IMR-90 (cell line): ENCODE measurements at regions not wholly inside any gene's neighbourhood (a gene's known extent, or its start where the extent isn't known, plus 50 kb on each side); places are given as distances from the start of the nearest gene placed in this dataset.

Experiments
- ATAC-seq: fragments of 200-7000 bp; cut with Tn5 transposase; 2 replicates; pipeline ENCODE4 v1.9.1; 2020; ENCODE audit warnings: low read depth, mild to moderate bottlenecking, moderate library complexity
- BruUV-seq: library from RNA; stranded (reverse); fragments of 400-500 nt; replicated peaks from 2 replicates; lab custom pipeline; 2021; lab: Mats Ljungman, UMichigan
- CTCF ChIA-PET: fragments of 300-600 bp; formaldehyde crosslinking; extraction: SDS; loops from one replicate; lab custom pipeline; 2021; ENCODE audit warnings: antibody characterized with exemption; lab: Yijun Ruan, JAX
- POLR2A ChIA-PET: fragments of 300-600 bp; sonication (Branson Sonifier 250); formaldehyde crosslinking; loops from one replicate; lab custom pipeline; 2022; ENCODE audit warnings: antibody characterized with exemption; ENCODE audit not compliant: unreplicated experiment; lab: Charles Lee
- DNase-seq: peaks from one replicate; pipeline ENCODE4 v3.0.0; 2013
- H2AFZ ChIP-seq: replicated peaks from 2 replicates; pipeline ENCODE3; 2013; ENCODE audit warnings: low read length, mild to moderate bottlenecking; ENCODE audit not compliant: poor library complexity
- H2AK5ac ChIP-seq: 2 replicates; pipeline ENCODE4 v1.6.1; 2013; ENCODE audit warnings: low read depth, low read length, inconsistent platforms
- H2AK9ac ChIP-seq: replicated peaks from 2 replicates; pipeline ENCODE3; 2013; ENCODE audit warnings: mild to moderate bottlenecking, low read depth, low read length, moderate library complexity; ENCODE audit not compliant: poor library complexity
- H2BK120ac ChIP-seq: 2 replicates; pipeline ENCODE4 v1.6.1; 2013; ENCODE audit warnings: low read depth, low read length, inconsistent platforms
- H2BK15ac ChIP-seq: 3 replicates; pipeline ENCODE4 v1.6.1; 2013; ENCODE audit warnings: low read depth, low read length, inconsistent platforms
- H2BK20ac ChIP-seq: 2 replicates; pipeline ENCODE4 v1.6.1; 2013; ENCODE audit warnings: low read depth, mild to moderate bottlenecking, inconsistent platforms, low read length, moderate library complexity
- H2BK5ac ChIP-seq: 2 replicates; pipeline ENCODE4 v1.6.1; 2013; ENCODE audit warnings: mild to moderate bottlenecking, low read depth, low read length, inconsistent platforms; ENCODE audit not compliant: poor library complexity, severe bottlenecking
- H3K14ac ChIP-seq: replicated peaks from 2 replicates; pipeline ENCODE4 v1.6.1; 2013; ENCODE audit warnings: low read depth, low read length, inconsistent platforms
- H3K18ac ChIP-seq: 2 replicates; pipeline ENCODE4 v1.6.1; 2013; ENCODE audit warnings: low read depth, low read length, control low read depth
- H3K23ac ChIP-seq: 2 replicates; pipeline ENCODE4 v1.6.1; 2013; ENCODE audit warnings: low read depth, low read length, inconsistent platforms
- H3K27ac ChIP-seq: 2 replicates; pipeline ENCODE4 v1.5.1; 2013; ENCODE audit warnings: mild to moderate bottlenecking, control low read depth, low read length; ENCODE audit not compliant: insufficient read depth
- H3K27me3 ChIP-seq: 2 replicates; pipeline ENCODE4 v1.6.1; 2013; ENCODE audit warnings: low read length; ENCODE audit not compliant: control insufficient read depth, insufficient read depth
- H3K36me3 ChIP-seq: 2 replicates; pipeline ENCODE4 v1.6.1; 2013; ENCODE audit warnings: low read length, mixed read lengths; ENCODE audit not compliant: control insufficient read depth, insufficient read depth
- H3K4ac ChIP-seq: 2 replicates; pipeline ENCODE4 v1.6.1; 2013; ENCODE audit warnings: low read depth, low read length, inconsistent platforms
- H3K4me1 ChIP-seq: 2 replicates; pipeline ENCODE4 v1.6.1; 2013; ENCODE audit warnings: low read length, mixed read lengths; ENCODE audit not compliant: control insufficient read depth, insufficient read depth
- H3K4me2 ChIP-seq: 2 replicates; pipeline ENCODE4 v1.6.1; 2013; ENCODE audit warnings: low read depth, mild to moderate bottlenecking, control low read depth, low read length, moderate library complexity
- H3K4me3 ChIP-seq: 2 replicates; pipeline ENCODE4 v1.5.1; 2013; ENCODE audit warnings: low read depth, mild to moderate bottlenecking, control low read depth, low read length, moderate library complexity; ENCODE audit not compliant: insufficient read depth
- H3K56ac ChIP-seq: 2 replicates; pipeline ENCODE4 v1.6.1; 2013; ENCODE audit warnings: low read length, inconsistent platforms; ENCODE audit not compliant: insufficient read depth; ENCODE audit errors: extremely low read depth
- H3K79me1 ChIP-seq, 2 experiments: 2 replicates each; pipeline ENCODE4 v1.6.1; 2013; ENCODE audit warnings: low read length in 2 of 2, inconsistent platforms in 1 of 2, low read depth in 1 of 2
- H3K9ac ChIP-seq: 2 replicates; pipeline ENCODE4 v1.6.1; 2013; ENCODE audit warnings: low read depth, low read length, control low read depth
- H3K9me1 ChIP-seq: 2 replicates; pipeline ENCODE4 v1.6.1; 2013; ENCODE audit warnings: low read length, inconsistent platforms; ENCODE audit not compliant: insufficient read depth
- H3K9me3 ChIP-seq: 2 replicates; pipeline ENCODE4 v1.6.1; 2013; ENCODE audit warnings: low read length; ENCODE audit not compliant: control insufficient read depth, insufficient read depth
- H4K20me1 ChIP-seq: 2 replicates; pipeline ENCODE4 v1.6.1; 2013; ENCODE audit warnings: low read length, inconsistent platforms; ENCODE audit not compliant: insufficient read depth
- H4K5ac ChIP-seq: 2 replicates; pipeline ENCODE4 v1.6.1; 2013; ENCODE audit warnings: mild to moderate bottlenecking, low read depth, low read length, control low read depth
- H4K8ac ChIP-seq, 2 experiments: 2 replicates each; pipeline ENCODE4 v1.6.1; 2013; ENCODE audit warnings: low read depth in 2 of 2, low read length in 2 of 2, control low read depth in 1 of 2, inconsistent platforms in 1 of 2
- H4K91ac ChIP-seq: 2 replicates; pipeline ENCODE4 v1.6.1; 2013; ENCODE audit warnings: low read depth, low read length, inconsistent platforms; ENCODE audit not compliant: insufficient read depth
- BHLHE40 ChIP-seq: fragments of 150-350 bp; IDR thresholded peaks from 2 replicates; pipeline ENCODE4 v1.6.1; 2016; ENCODE audit warnings: mild to moderate bottlenecking, low read depth, low read length
- CEBPB ChIP-seq: IDR thresholded peaks from 2 replicates; pipeline ENCODE4 v1.6.1; 2012; ENCODE audit warnings: low read depth, low read length, improper control_type of control experiment
- CHD1 ChIP-seq: IDR thresholded peaks from 2 replicates; pipeline ENCODE4 v1.6.1; 2012; ENCODE audit warnings: low read depth, low read length, improper control_type of control experiment
- CTCF ChIP-seq: conservative IDR thresholded peaks from 2 replicates; pipeline ENCODE4 v1.5.1; 2012; ENCODE audit warnings: mild to moderate bottlenecking, low read depth, low read length, improper control_type of control experiment
- ELK1 ChIP-seq: fragments of 150-350 bp; IDR thresholded peaks from 2 replicates; pipeline ENCODE4 v1.6.1; 2016; ENCODE audit warnings: low read depth, mild to moderate bottlenecking, low read length, moderate library complexity, borderline replicate concordance
- FOS ChIP-seq: fragments of 150-350 bp; IDR thresholded peaks from 2 replicates; pipeline ENCODE4 v1.6.1; 2016; ENCODE audit warnings: low read depth, low read length
- MAFK ChIP-seq: IDR thresholded peaks from 2 replicates; pipeline ENCODE4 v1.6.1; 2012; ENCODE audit warnings: low read depth, low read length, improper control_type of control experiment
- MAZ ChIP-seq: IDR thresholded peaks from 2 replicates; pipeline ENCODE4 v1.6.1; 2012; ENCODE audit warnings: low read depth, mild to moderate bottlenecking, low read length, improper control_type of control experiment, moderate library complexity, borderline replicate concordance
- MXI1 ChIP-seq: IDR thresholded peaks from 2 replicates; pipeline ENCODE4 v1.6.1; 2012; ENCODE audit warnings: low read depth, mild to moderate bottlenecking, low read length, moderate library complexity, borderline replicate concordance
- NFE2L2 ChIP-seq: fragments of 150-350 bp; IDR thresholded peaks from 2 replicates; pipeline ENCODE4 v1.6.1; 2016; ENCODE audit warnings: low read depth, mild to moderate bottlenecking, low read length
- POLR2A ChIP-seq: IDR thresholded peaks from 2 replicates; pipeline ENCODE4 v1.6.1; 2012; ENCODE audit warnings: mild to moderate bottlenecking, low read depth, low read length
- RAD21 ChIP-seq: IDR thresholded peaks from 2 replicates; pipeline ENCODE4 v1.6.1; 2012; ENCODE audit warnings: low read length, improper control_type of control experiment
- RCOR1 ChIP-seq: IDR thresholded peaks from 2 replicates; pipeline ENCODE4 v1.6.1; 2012; ENCODE audit warnings: mild to moderate bottlenecking, low read length, improper control_type of control experiment; ENCODE audit not compliant: insufficient replicate concordance
- RFX5 ChIP-seq: IDR thresholded peaks from 2 replicates; pipeline ENCODE4 v1.8.0; 2012; ENCODE audit warnings: low read depth, mild to moderate bottlenecking, low read length, moderate library complexity
- SMC3 ChIP-seq: fragments of 150-350 bp; IDR thresholded peaks from 2 replicates; pipeline ENCODE4 v1.6.1; 2016; ENCODE audit warnings: low read depth, mild to moderate bottlenecking, antibody characterized with exemption, low read length, moderate library complexity
- USF2 ChIP-seq: fragments of 150-350 bp; IDR thresholded peaks from 2 replicates; pipeline ENCODE4 v1.6.1; 2017; ENCODE audit warnings: mild to moderate bottlenecking, antibody characterized with exemption, low read length, low read depth
- WGBS, 2 experiments: methylation state at CpG; one replicate each; pipeline versions ENCODE4 v1.1.5 to v1.1.7; 2013; ENCODE audit warnings: missing lambda C conversion rate in 2 of 2; ENCODE audit not compliant: insufficient read length in 1 of 2; ENCODE audit errors: extremely low coverage in 2 of 2; 5-methylcytosine and 5-hydroxymethylcytosine counted together
- dilution Hi-C: fragments of 300-500 bp; cut with HindIII; formaldehyde crosslinking; loops from one replicate; pipeline ENCODE4 v1.14.3; 2018; ENCODE audit warnings: low sequenced_read_pairs; ENCODE audit not compliant: unreplicated experiment
- in situ Hi-C: fragments of 300-500 bp; cut with MboI; formaldehyde crosslinking; loops from 3 replicates; pipeline ENCODE4 v1.14.3; 2019; ENCODE audit warnings: low sequenced_read_pairs, inconsistent platforms, mixed read lengths
- intact Hi-C: fragments of 100-400 bp; cut with micrococcal nuclease; formaldehyde crosslinking; loops from 2 replicates; pipeline ENCODE4 v1.10.0; 2022

- no peaks in the 10 kb centered on the region for H3K79me1 ChIP-seq
- H2BK5ac ChIP-seq = no peak overlapping the region
- no peak overlapping the region for H2BK15ac ChIP-seq
- ChIA-PET CTCF (no interaction called here), POLR2A (no interaction called here)
- dilution Hi-C loops (no loop called here), intact Hi-C loops (no loop called here), in situ Hi-C loops (no loop called here)
- H3K9me1 ChIP-seq = no peaks in the 10 kb centered on the region
- H4K91ac ChIP-seq = no peak overlapping the region
- no peak overlapping the region for H2AK5ac ChIP-seq
- no CpG with 5 or more reads among the region's 3 CpGs for WGBS, 2 experiments
- BruUV-seq = no TSS peak
- no peak overlapping the region for H3K23ac ChIP-seq
- H2AFZ ChIP-seq = no peak overlapping the region
- H3K9ac ChIP-seq = no peak overlapping the region
- ATAC-seq = no peak
- H3K18ac ChIP-seq = no peak overlapping the region
- TF ChIP-seq BHLHE40 (no peak), MAFK (no peak), FOS (no peak), MAZ (no peak), USF2 (no peak), SMC3 (no peak), MXI1 (no peak), RAD21 (no peak), CTCF (no peak), NFE2L2 (no peak), CEBPB (no peak), RCOR1 (no peak), RFX5 (no peak), CHD1 (no peak), POLR2A (no peak), ELK1 (no peak)
- no peaks in the 10 kb centered on the region for H3K36me3 ChIP-seq
- H3K27me3 ChIP-seq = no peaks in the 10 kb centered on the region
- H2AK9ac ChIP-seq = no peak overlapping the region
- DNase-seq = no peak
- no peaks in the 10 kb centered on the region for H3K4me1 ChIP-seq
- H2BK120ac ChIP-seq = no peak overlapping the region
- H4K5ac ChIP-seq = no peak overlapping the region
- H3K4ac ChIP-seq = no peak overlapping the region
- H2BK20ac ChIP-seq = no peak overlapping the region
- no peak overlapping the region for H3K4me3 ChIP-seq
- no peak overlapping the region for H3K14ac ChIP-seq
- no peak overlapping the region for H3K4me2 ChIP-seq
- H4K20me1 ChIP-seq = no peaks in the 10 kb centered on the region
- H4K8ac ChIP-seq = no peak overlapping the region
- H3K9me3 ChIP-seq = no peaks in the 10 kb centered on the region
- H3K27ac ChIP-seq = no peak overlapping the region
- H3K56ac ChIP-seq = no peak overlapping the region
Observed at GRCh38 chr4:157701695-157701994, 471.2 kb downstream of the GASK1B start.
